Uterus (tissue), 3 donors: ENCODE measurements at regions not wholly inside any gene's neighbourhood (a gene's known extent, or its start where the extent isn't known, plus 50 kb on each side); places are given as distances from the start of the nearest gene placed in this dataset.

Source experiments
- DNase-seq, 2 donors: peaks; one replicate each; pipeline ENCODE4 v3.0.0-alpha.2; 2019 to 2020
- H3K27ac ChIP-seq, 2 donors: fragments of 200-600 bp; sonication (generic); 1 replicate in 1 of 2; 2 replicates in 1 of 2; pipeline ENCODE4 v1.5.1; 2016 to 2018
- H3K27me3 ChIP-seq, 2 donors: fragments of 200-600 bp; sonication (generic); one replicate each; pipeline ENCODE4 v1.5.1; 2018 to 2019; ENCODE audit warnings: control low read depth in 1 of 2
- H3K36me3 ChIP-seq, 2 donors: fragments of 200-600 bp; sonication (generic); one replicate each; pipeline ENCODE4 v1.5.1; 2019; ENCODE audit warnings: control low read depth in 1 of 2
- H3K4me1 ChIP-seq, 2 donors: fragments of 200-600 bp; sonication (generic); one replicate each; pipeline ENCODE4 v1.5.1; 2018 to 2019; ENCODE audit warnings: control low read depth in 1 of 2
- H3K4me3 ChIP-seq, 2 donors: fragments of 200-600 bp; sonication (generic); 1 replicate in 1 of 2; 2 replicates in 1 of 2; pipeline ENCODE4 v1.5.1; 2018 to 2019; ENCODE audit warnings: mild to moderate bottlenecking in 1 of 2
- H3K9me3 ChIP-seq, 2 donors: fragments of 200-600 bp; sonication (generic); one replicate each; pipeline ENCODE4 v1.5.1; 2019; ENCODE audit warnings: control low read depth in 1 of 2
- POLR2A ChIP-seq, 2 donors: fragments of 450-650 bp; IDR thresholded peaks; one replicate each; pipeline ENCODE4 v1.6.1; 2016; ENCODE audit warnings: antibody characterized with exemption in 2 of 2, mild to moderate bottlenecking in 1 of 2, moderate library complexity in 1 of 2
- intact Hi-C: fragments of 100-400 bp; cut with DNase I; formaldehyde crosslinking; loops from one replicate; pipeline ENCODE4 v1.15.1; 2023; ENCODE audit warnings: low total_unique reads
- TF ChIP-seq, protein P1 (sequence below), 4 experiments: fragments of 200-600 bp in 2 of 4; fragments of 450-650 bp in 2 of 4; sonication (generic) in 2 of 4; IDR thresholded peaks; one replicate each; pipeline ENCODE4 v1.5.1; 2016 to 2019; ENCODE audit warnings: antibody characterized with exemption in 4 of 4, mild to moderate bottlenecking in 2 of 4, moderate library complexity in 1 of 4
- donor health status: DM: yes; HTN: yes; CAD: no.

DNA sequence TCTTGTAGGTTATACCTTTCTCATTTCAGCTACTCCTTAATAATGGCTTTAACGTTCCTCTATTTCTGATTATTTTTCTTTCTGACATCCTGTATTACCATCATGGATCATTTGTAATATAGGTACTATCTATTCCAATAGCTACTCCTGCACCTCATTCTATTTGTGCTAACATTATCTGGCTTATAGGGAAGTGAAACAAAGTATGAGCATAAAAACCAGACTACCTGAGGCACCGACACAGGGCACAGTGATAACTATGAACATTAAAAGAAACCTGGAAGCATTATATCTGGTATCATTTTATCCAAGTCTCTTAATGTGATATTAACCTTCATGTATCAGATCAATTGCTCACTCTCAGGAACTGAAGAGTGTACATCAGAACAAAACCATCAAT, 407.3 kb downstream of the DMRT2 start:
- Histone ChIP-seq H3K9me3 (no peaks in the 10 kb centered on the region), H3K36me3 (no peaks in the 10 kb centered on the region), H3K27me3 (no peaks in the 10 kb centered on the region), H3K27ac (no peak overlapping the region), H3K4me1 (no peaks in the 10 kb centered on the region), H3K4me3 (no peak overlapping the region)
- TF ChIP-seq, protein P1, sequence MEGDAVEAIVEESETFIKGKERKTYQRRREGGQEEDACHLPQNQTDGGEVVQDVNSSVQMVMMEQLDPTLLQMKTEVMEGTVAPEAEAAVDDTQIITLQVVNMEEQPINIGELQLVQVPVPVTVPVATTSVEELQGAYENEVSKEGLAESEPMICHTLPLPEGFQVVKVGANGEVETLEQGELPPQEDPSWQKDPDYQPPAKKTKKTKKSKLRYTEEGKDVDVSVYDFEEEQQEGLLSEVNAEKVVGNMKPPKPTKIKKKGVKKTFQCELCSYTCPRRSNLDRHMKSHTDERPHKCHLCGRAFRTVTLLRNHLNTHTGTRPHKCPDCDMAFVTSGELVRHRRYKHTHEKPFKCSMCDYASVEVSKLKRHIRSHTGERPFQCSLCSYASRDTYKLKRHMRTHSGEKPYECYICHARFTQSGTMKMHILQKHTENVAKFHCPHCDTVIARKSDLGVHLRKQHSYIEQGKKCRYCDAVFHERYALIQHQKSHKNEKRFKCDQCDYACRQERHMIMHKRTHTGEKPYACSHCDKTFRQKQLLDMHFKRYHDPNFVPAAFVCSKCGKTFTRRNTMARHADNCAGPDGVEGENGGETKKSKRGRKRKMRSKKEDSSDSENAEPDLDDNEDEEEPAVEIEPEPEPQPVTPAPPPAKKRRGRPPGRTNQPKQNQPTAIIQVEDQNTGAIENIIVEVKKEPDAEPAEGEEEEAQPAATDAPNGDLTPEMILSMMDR (IDR thresholded peaks at IDR 0.05) = no peak
- no peak for TF ChIP-seq POLR2A (IDR thresholded peaks at IDR 0.05)
- no peak for DNase-seq
- intact Hi-C loops = no loop called here

DNA sequence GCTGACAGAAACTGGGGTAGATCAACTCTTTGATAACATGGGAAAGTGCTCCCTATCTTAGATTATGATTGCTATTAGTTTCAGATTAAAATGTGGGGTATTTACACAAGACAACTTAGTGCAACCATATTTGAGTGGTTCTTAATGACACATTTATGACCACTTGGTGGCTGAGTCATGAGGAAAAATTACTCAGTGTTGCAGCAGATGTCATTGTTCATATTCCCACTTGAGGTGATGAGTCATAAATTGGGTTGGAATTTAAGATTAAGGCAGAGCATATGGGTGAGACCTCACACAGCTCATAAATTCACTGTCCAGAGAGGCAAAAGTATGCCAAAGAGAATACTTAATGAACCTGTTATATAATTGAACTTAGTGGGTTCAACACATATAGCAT, 408.3 kb downstream of the DMRT2 start:
- TF ChIP-seq, protein P1 (IDR thresholded peaks at IDR 0.05) = no peak
- no peak for TF ChIP-seq POLR2A (IDR thresholded peaks at IDR 0.05)
- no peak for DNase-seq
- intact Hi-C loops = no loop called here
- H3K9me3 ChIP-seq = no peaks in the 10 kb centered on the region
- no peak overlapping the region for H3K27ac ChIP-seq
- H3K27me3 ChIP-seq = no peaks in the 10 kb centered on the region
- H3K4me3 ChIP-seq = no peak overlapping the region
- H3K36me3 ChIP-seq = no peaks in the 10 kb centered on the region
- H3K4me1 ChIP-seq = no peaks in the 10 kb centered on the region

DNA sequence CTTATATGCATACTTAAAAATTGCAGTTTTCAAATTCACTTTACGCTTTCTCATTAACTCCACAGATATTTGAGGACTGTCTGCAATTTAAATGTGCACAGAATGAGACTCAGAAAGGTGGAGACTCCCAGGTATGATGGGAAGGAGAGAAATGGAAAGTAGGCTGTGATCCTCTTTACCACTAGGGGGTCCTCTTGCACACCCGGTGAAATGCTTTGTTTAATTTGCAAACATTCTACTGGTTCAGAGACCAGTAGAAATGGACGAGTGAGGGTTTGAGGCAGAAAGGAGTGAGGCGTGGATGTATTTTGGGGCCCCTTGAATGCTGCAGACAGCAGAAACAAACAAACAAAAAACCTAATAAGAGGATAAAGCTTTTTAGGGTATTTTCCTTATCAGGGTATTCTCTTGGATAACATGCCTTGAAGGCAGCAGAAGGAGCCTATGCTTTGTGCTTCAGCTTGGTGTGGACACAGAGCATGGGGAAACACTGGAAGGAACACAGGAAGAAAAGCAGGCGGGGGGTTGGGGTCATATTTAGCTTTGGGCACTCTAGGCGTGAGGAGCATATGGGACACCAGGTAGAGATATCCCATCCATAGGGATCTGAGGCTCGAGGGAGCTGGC, 410.1 kb downstream of the DMRT2 start:
- H3K27me3 ChIP-seq = no peaks in the 10 kb centered on the region
- H3K4me3 ChIP-seq = no peak overlapping the region
- H3K9me3 ChIP-seq = no peaks in the 10 kb centered on the region
- no peak for DNase-seq
- no peaks in the 10 kb centered on the region for H3K4me1 ChIP-seq
- TF ChIP-seq, protein P1 (IDR thresholded peaks at IDR 0.05) = no peak
- no peaks in the 10 kb centered on the region for H3K36me3 ChIP-seq
- H3K27ac ChIP-seq = no peak overlapping the region
- intact Hi-C loops = no loop called here

DNA sequence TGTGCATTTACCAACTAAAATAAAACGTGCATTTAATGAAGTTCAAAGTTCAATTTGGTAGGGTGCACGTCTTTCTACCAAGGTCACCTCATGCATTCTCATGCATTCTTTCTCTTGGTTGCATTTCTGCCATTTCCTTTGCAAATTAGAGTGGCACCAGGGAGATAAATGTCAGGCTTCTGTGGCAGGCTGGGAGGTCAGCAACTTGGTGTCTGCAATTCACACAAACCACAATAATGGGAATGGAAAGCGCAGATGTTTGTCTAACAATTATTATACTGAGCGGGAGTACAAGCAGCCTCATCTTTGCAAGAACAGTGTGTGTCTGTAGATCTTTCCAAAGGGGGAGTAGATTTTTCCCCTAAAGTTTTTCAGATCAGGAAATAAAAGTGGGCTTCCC, 411.7 kb downstream of the DMRT2 start:
- no peak overlapping the region for H3K27ac ChIP-seq
- H3K27me3 ChIP-seq = no peaks in the 10 kb centered on the region
- no peaks in the 10 kb centered on the region for H3K9me3 ChIP-seq
- H3K4me1 ChIP-seq = no peaks in the 10 kb centered on the region
- intact Hi-C loops = no loop called here
- no peak for TF ChIP-seq POLR2A (IDR thresholded peaks at IDR 0.05)
- TF ChIP-seq, protein P1 (IDR thresholded peaks at IDR 0.05) = no peak
- H3K36me3 ChIP-seq = no peaks in the 10 kb centered on the region
- no peak overlapping the region for H3K4me3 ChIP-seq
- DNase-seq = no peak

DNA sequence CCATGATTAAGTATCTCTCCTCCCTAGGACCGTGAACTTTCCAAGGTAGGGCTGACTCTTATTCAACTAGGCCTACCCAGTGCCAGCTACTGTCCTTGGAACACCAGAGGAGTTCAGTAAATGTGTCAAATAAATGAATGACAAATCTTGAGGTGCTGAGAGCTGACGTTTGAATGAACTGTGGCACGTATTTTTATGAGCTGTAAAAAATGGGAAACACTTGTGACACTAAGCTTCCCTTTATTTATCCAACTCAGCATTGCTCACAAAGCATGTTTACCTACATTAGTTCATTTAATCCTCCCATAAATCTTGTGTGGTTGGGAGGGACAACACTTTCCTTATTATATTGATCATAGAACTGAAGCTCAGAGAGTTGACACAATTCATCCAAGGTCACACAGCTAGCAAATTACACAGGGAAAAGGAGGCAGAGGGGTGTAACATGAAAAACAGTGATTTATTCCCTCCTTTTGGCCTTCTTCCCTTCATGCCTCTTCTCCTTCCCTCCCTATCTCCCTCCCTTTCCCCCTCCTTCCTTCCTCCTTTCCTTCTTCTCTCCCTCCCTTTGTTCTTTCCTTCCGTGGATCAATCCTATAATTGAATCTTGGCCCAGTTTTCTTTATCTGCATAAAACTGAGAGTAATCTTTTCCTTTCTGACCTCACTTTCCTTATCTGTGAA, 412.6 kb downstream of the DMRT2 start:
- no peaks in the 10 kb centered on the region for H3K36me3 ChIP-seq
- DNase-seq = no peak
- H3K4me3 ChIP-seq = no peak overlapping the region
- TF ChIP-seq, protein P1 (IDR thresholded peaks at IDR 0.05) = no peak
- no peak for TF ChIP-seq POLR2A (IDR thresholded peaks at IDR 0.05)
- H3K9me3 ChIP-seq = no peaks in the 10 kb centered on the region
- H3K27me3 ChIP-seq = no peaks in the 10 kb centered on the region
- H3K4me1 ChIP-seq = no peaks in the 10 kb centered on the region
- intact Hi-C loops = no loop called here
- H3K27ac ChIP-seq = no peak overlapping the region
